ENCODE measurements at regions not wholly inside any gene's neighbourhood (a gene's known extent, or its start where the extent isn't known, plus 50 kb on each side); places are given as distances from the start of the nearest gene placed in this dataset.

DNA sequence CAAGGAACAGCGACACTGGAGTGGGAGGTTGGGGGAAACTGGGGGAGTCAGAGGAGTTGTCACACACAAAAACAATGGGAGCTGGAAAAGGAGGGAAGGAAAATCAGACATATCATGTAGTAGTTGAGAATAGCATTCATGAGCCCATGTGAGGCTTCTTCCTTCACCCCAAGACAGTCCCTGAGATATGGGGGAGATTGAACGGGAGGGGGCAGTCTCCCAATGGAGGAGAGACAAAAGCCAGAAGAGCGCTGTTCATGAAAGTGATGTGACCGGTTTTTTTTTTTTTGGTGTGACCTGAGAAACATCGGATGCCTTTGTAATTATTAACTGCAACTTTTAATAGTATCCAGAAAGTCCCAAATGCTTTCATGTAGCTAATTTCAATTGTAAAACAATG, 631.8 kb upstream of the KLF12 start:
- no peak overlapping the region for H3K4me3 ChIP-seq (ENCODE audit: low read length)
- WGBS (ENCODE audit: insufficient coverage): 66% methylated on average over 4 of the region's 5 CpGs
- Mint-ChIP-seq H3K4me3 (no peak overlapping the region), H3K27me3 (ENCODE audit: low read depth in 2 of 2) (peaks cover 0 to 6% of the 10 kb centered on the region in 2 donors), H3K9me3 (no peaks in the 10 kb centered on the region), H3K36me3 (no peaks in the 10 kb centered on the region), H3K27ac (no peak overlapping the region), H3K4me1 (no peaks in the 10 kb centered on the region)
- no peak for ATAC-seq
- no peaks in the 10 kb centered on the region for H3K4me1 ChIP-seq (ENCODE audit: control insufficient read depth, insufficient read depth, low read length)
- no peak for DNase-seq
- TF ChIP-seq, protein P1, sequence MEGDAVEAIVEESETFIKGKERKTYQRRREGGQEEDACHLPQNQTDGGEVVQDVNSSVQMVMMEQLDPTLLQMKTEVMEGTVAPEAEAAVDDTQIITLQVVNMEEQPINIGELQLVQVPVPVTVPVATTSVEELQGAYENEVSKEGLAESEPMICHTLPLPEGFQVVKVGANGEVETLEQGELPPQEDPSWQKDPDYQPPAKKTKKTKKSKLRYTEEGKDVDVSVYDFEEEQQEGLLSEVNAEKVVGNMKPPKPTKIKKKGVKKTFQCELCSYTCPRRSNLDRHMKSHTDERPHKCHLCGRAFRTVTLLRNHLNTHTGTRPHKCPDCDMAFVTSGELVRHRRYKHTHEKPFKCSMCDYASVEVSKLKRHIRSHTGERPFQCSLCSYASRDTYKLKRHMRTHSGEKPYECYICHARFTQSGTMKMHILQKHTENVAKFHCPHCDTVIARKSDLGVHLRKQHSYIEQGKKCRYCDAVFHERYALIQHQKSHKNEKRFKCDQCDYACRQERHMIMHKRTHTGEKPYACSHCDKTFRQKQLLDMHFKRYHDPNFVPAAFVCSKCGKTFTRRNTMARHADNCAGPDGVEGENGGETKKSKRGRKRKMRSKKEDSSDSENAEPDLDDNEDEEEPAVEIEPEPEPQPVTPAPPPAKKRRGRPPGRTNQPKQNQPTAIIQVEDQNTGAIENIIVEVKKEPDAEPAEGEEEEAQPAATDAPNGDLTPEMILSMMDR (IDR thresholded peaks at IDR 0.05): no peak
- intact Hi-C loops (cut with micrococcal nuclease): no loop called here
- H3K36me3 ChIP-seq (ENCODE audit: control insufficient read depth, insufficient read depth, low read length): no peaks in the 10 kb centered on the region
- H3K9me3 ChIP-seq (ENCODE audit: control insufficient read depth, insufficient read depth, low read length): no peaks in the 10 kb centered on the region
- no peaks in the 10 kb centered on the region for H3K27me3 ChIP-seq (ENCODE audit: control insufficient read depth, insufficient read depth, low read length)
- no peak overlapping the region for H3K27ac ChIP-seq (ENCODE audit: low read length)

GRCh38 chr13:74761801-74762757, 627.9 kb upstream of the KLF12 start:
- Mint-ChIP-seq H3K27ac (no peak overlapping the region), H3K4me3 (no peak overlapping the region), H3K4me1 (no peaks in the 10 kb centered on the region), H3K27me3 (ENCODE audit: low read depth in 2 of 2) (no peaks in the 10 kb centered on the region), H3K36me3 (no peaks in the 10 kb centered on the region), H3K9me3 (no peaks in the 10 kb centered on the region)
- WGBS (ENCODE audit: insufficient coverage): 89% methylated on average over 2 of the region's 2 CpGs
- Histone ChIP-seq H3K9me3 (ENCODE audit: control insufficient read depth, insufficient read depth, low read length) (no peaks in the 10 kb centered on the region), H3K36me3 (ENCODE audit: control insufficient read depth, insufficient read depth, low read length) (no peaks in the 10 kb centered on the region), H3K27me3 (ENCODE audit: control insufficient read depth, insufficient read depth, low read length) (no peaks in the 10 kb centered on the region), H3K4me3 (ENCODE audit: low read length) (no peak overlapping the region), H3K4me1 (ENCODE audit: control insufficient read depth, insufficient read depth, low read length) (no peaks in the 10 kb centered on the region), H3K27ac (ENCODE audit: low read length) (no peak overlapping the region)
- DNase-seq (no peak), ATAC-seq (no peak)
- TF ChIP-seq, protein P1 (IDR thresholded peaks at IDR 0.05): no peak
- intact Hi-C loops (cut with micrococcal nuclease): no loop called here

GRCh38 chr13:74758188-74758587, 624.0 kb upstream of the KLF12 start:
- 42% methylated on average over 1 of the region's 1 CpG for WGBS (ENCODE audit: insufficient coverage)

More at GRCh38 chr13:74758188-74758587, 624.0 kb upstream of the KLF12 start:
- TF ChIP-seq, protein P1 (IDR thresholded peaks at IDR 0.05): no peak
- DNase-seq (no peak), ATAC-seq (no peak)
- Histone ChIP-seq H3K27ac (ENCODE audit: low read length) (no peak overlapping the region), H3K36me3 (ENCODE audit: control insufficient read depth, insufficient read depth, low read length) (no peaks in the 10 kb centered on the region), H3K9me3 (ENCODE audit: control insufficient read depth, insufficient read depth, low read length) (no peaks in the 10 kb centered on the region), H3K4me1 (ENCODE audit: control insufficient read depth, insufficient read depth, low read length) (no peaks in the 10 kb centered on the region), H3K27me3 (ENCODE audit: control insufficient read depth, insufficient read depth, low read length) (no peaks in the 10 kb centered on the region), H3K4me3 (ENCODE audit: low read length) (no peak overlapping the region)
- Mint-ChIP-seq H3K9me3 (peaks cover 0 to 2% of the 10 kb centered on the region in 2 donors), H3K27me3 (ENCODE audit: low read depth in 2 of 2) (peaks cover 0 to 2% of the 10 kb centered on the region in 2 donors), H3K4me1 (no peaks in the 10 kb centered on the region), H3K36me3 (no peaks in the 10 kb centered on the region), H3K27ac (no peak overlapping the region), H3K4me3 (no peak overlapping the region)
- intact Hi-C loops (cut with micrococcal nuclease): no loop called here
